ENCODE measurements at regions not wholly inside any gene's neighbourhood (a gene's known extent, or its start where the extent isn't known, plus 50 kb on each side); places are given as distances from the start of the nearest gene placed in this dataset.
"Not testable (repeated sequence)": the region's sequence is repeated elsewhere in the genome, so short reads cannot be mapped to it uniquely, and the experiment has no call there.

GRCh38 chr4:130043732-130044160, 947.8 kb downstream of the C4orf33 start:
- no peak overlapping the region for H3K4me3 ChIP-seq (ENCODE audit: low read depth, low read length)

GRCh38 chr4:130044788-130045531, 949.0 kb downstream of the C4orf33 start:
- H3K4me3 ChIP-seq (ENCODE audit: low read depth, low read length): no peak overlapping the region

- H3K4me3 ChIP-seq (ENCODE audit: low read depth, low read length): no peak overlapping the region
Measured at GRCh38 chr4:130053723-130054122, 957.8 kb downstream of the C4orf33 start.

- no peak overlapping the region for H3K4me3 ChIP-seq (ENCODE audit: low read depth, low read length)
Measured at GRCh38 chr4:130054908-130055307, 959.0 kb downstream of the C4orf33 start.

GRCh38 chr4:130056286-130056685, 960.3 kb downstream of the C4orf33 start:
- H3K4me3 ChIP-seq (ENCODE audit: low read depth, low read length): no peak overlapping the region

- no peak overlapping the region for H3K4me3 ChIP-seq (ENCODE audit: low read depth, low read length)
Measured at GRCh38 chr4:130064471-130064870, 968.5 kb downstream of the C4orf33 start.

GRCh38 chr4:130067419-130067818, 971.5 kb downstream of the C4orf33 start:
- H3K4me3 ChIP-seq (ENCODE audit: low read depth, low read length): no peak overlapping the region

GRCh38 chr4:130068072-130068471, 972.1 kb downstream of the C4orf33 start:
- H3K4me3 ChIP-seq (ENCODE audit: low read depth, low read length): no peak overlapping the region

- H3K4me3 ChIP-seq (ENCODE audit: low read depth, low read length): no peak overlapping the region
Measured at GRCh38 chr4:130071746-130072145, 975.8 kb downstream of the C4orf33 start.

GRCh38 chr4:130073145-130073790, 977.3 kb downstream of the C4orf33 start:
- H3K4me3 ChIP-seq (ENCODE audit: low read depth, low read length): no peak overlapping the region

- H3K4me3 ChIP-seq (ENCODE audit: low read depth, low read length): no peak overlapping the region
Measured at GRCh38 chr4:130074096-130074495, 978.1 kb downstream of the C4orf33 start.

GRCh38 chr4:130077275-130077674, 981.3 kb downstream of the C4orf33 start:
- H3K4me3 ChIP-seq (ENCODE audit: low read depth, low read length): no peak overlapping the region

- not testable (repeated sequence) for H3K4me3 ChIP-seq (ENCODE audit: low read depth, low read length)
Measured at GRCh38 chr4:130079027-130079426, 983.1 kb downstream of the C4orf33 start.

- H3K4me3 ChIP-seq (ENCODE audit: low read depth, low read length): no peak overlapping the region
Measured at GRCh38 chr4:130080872-130081451, 985.0 kb downstream of the C4orf33 start.

GRCh38 chr4:130090427-130090826, 994.5 kb downstream of the C4orf33 start:
- H3K4me3 ChIP-seq (ENCODE audit: low read depth, low read length): no peak overlapping the region

GRCh38 chr4:130092187-130093015, 996.4 kb downstream of the C4orf33 start:
- H3K4me3 ChIP-seq (ENCODE audit: low read depth, low read length): no peak overlapping the region

GRCh38 chr4:130099105-130099504, 1003.2 kb downstream of the C4orf33 start:
- H3K4me3 ChIP-seq (ENCODE audit: low read depth, low read length): no peak overlapping the region

- no peak overlapping the region for H3K4me3 ChIP-seq (ENCODE audit: low read depth, low read length)
Measured at GRCh38 chr4:130110189-130110588, 1014.2 kb downstream of the C4orf33 start.

- H3K4me3 ChIP-seq (ENCODE audit: low read depth, low read length): no peak overlapping the region
Measured at GRCh38 chr4:130110770-130111169, 1014.8 kb downstream of the C4orf33 start.

- H3K4me3 ChIP-seq (ENCODE audit: low read depth, low read length): no peak overlapping the region
Measured at GRCh38 chr4:130124066-130124465, 1028.1 kb downstream of the C4orf33 start.

- H3K4me3 ChIP-seq (ENCODE audit: low read depth, low read length): no peak overlapping the region
Measured at GRCh38 chr4:130125467-130125866, 1029.5 kb downstream of the C4orf33 start.

Data from iPS-11a (cell line).